ENCODE measurements at regions not wholly inside any gene's neighbourhood (a gene's known extent, or its start where the extent isn't known, plus 50 kb on each side); places are given as distances from the start of the nearest gene placed in this dataset.

DNA sequence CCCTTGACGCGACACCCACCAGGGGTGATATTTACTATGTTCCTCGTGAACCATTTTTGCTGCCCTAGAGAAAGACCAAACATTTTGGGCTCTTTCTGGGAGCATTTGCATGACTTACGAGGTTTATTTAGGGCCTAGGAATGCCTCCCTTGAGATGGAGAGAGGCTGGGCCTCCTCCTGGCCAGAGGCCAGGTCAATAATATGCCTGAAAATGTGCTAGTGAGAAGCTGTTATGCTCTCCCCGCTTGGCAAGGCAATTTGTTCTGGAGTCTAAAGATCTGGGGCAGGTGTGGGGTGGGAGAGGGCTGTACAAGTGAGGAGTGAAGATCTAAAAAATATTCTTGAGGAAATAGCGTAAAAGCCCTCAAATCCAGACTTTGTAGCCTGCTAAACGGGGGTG is 587.3 kb upstream of the CDH5 start:
- in situ Hi-C loops (cut with HindIII; ENCODE audit: low sequenced_read_pairs), result no loop called here
- no peak overlapping the region for H3K4me3 ChIP-seq (ENCODE audit: low read depth, low read length)
- TF ChIP-seq CTCF (IDR thresholded peaks at IDR 0.05; ENCODE audit: low read depth, low read length), result no peak
- no peak for DNase-seq (ENCODE audit: low read depth, low spot score)

- no peak for TF ChIP-seq CTCF (IDR thresholded peaks at IDR 0.05; ENCODE audit: low read depth, low read length)
- in situ Hi-C loops (cut with HindIII; ENCODE audit: low sequenced_read_pairs), result no loop called here
- H3K4me3 ChIP-seq (ENCODE audit: low read depth, low read length), result no peak overlapping the region
- DNase-seq (ENCODE audit: low read depth, low spot score), result no peak
Observed at GRCh38 chr16:65776639-65777183, 589.8 kb upstream of the CDH5 start.

DNA sequence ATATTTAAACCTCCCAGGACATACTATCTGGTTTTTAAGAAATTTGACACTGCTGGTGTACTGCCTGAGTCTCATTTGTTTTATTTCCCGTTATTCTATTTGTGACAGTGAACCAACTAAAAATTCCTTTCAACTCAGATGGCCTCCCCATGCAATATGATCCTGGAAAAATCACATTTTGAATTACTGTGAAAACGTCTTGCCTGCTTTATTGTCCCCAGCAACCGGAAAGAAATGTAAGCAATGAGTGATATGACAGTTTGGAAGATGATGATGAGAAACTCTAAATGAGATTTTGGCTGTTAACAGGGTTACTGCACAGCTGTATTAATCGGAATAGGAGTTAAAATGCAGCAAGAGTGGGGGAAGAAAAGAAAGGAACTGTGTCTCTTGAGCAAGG is 590.7 kb upstream of the CDH5 start:
- TF ChIP-seq CTCF (IDR thresholded peaks at IDR 0.05; ENCODE audit: low read depth, low read length), result no peak
- in situ Hi-C loops (cut with HindIII; ENCODE audit: low sequenced_read_pairs), result no loop called here

GRCh38 chr16:65774350-65774749 is 592.1 kb upstream of the CDH5 start:
- in situ Hi-C loops (cut with HindIII; ENCODE audit: low sequenced_read_pairs), result no loop called here
- no peak for DNase-seq (ENCODE audit: low read depth, low spot score)
- no peak overlapping the region for H3K4me3 ChIP-seq (ENCODE audit: low read depth, low read length)
- TF ChIP-seq CTCF (IDR thresholded peaks at IDR 0.05; ENCODE audit: low read depth, low read length), result no peak

More for the DNA sequence above, 590.7 kb upstream of the CDH5 start:
- H3K4me3 ChIP-seq (ENCODE audit: low read depth, low read length), result no peak overlapping the region
- DNase-seq (ENCODE audit: low read depth, low spot score), result no peak

GRCh38 chr16:65773301-65773874 is 593.1 kb upstream of the CDH5 start:
- TF ChIP-seq CTCF (IDR thresholded peaks at IDR 0.05; ENCODE audit: low read depth, low read length), result no peak
- in situ Hi-C loops (cut with HindIII; ENCODE audit: low sequenced_read_pairs), result no loop called here
- DNase-seq (ENCODE audit: low read depth, low spot score), result no peak
- H3K4me3 ChIP-seq (ENCODE audit: low read depth, low read length), result no peak overlapping the region

GRCh38 chr16:65772134-65772732 is 594.3 kb upstream of the CDH5 start:
- no peak for DNase-seq (ENCODE audit: low read depth, low spot score)
- no peak for TF ChIP-seq CTCF (IDR thresholded peaks at IDR 0.05; ENCODE audit: low read depth, low read length)
- no peak overlapping the region for H3K4me3 ChIP-seq (ENCODE audit: low read depth, low read length)
- in situ Hi-C loops (cut with HindIII; ENCODE audit: low sequenced_read_pairs), result no loop called here
